Prostate gland (tissue), 2 donors: ENCODE measurements at regions not wholly inside any gene's neighbourhood (a gene's known extent, or its start where the extent isn't known, plus 50 kb on each side); places are given as distances from the start of the nearest gene placed in this dataset.

Source experiments
- CTCF ChIP-seq, 4 experiments: fragments of 200-600 bp in 2 of 4; fragments of 450-650 bp in 2 of 4; sonication (generic) in 2 of 4; IDR thresholded peaks; 1 replicate in 3 of 4; 2 replicates in 1 of 4; pipeline ENCODE4 v1.5.1; 2016 to 2019; ENCODE audit warnings: antibody characterized with exemption in 4 of 4, mild to moderate bottlenecking in 2 of 4, moderate library complexity in 2 of 4
- POLR2A ChIP-seq: fragments of 450-650 bp; IDR thresholded peaks from one replicate; pipeline ENCODE4 v1.6.1; 2016; ENCODE audit warnings: antibody characterized with exemption, mild to moderate bottlenecking
- POLR2AphosphoS5 ChIP-seq: sonication (generic); formaldehyde crosslinking; IDR thresholded peaks from one replicate; pipeline ENCODE4 v1.6.1; 2017; ENCODE audit warnings: antibody characterized with exemption

DNA sequence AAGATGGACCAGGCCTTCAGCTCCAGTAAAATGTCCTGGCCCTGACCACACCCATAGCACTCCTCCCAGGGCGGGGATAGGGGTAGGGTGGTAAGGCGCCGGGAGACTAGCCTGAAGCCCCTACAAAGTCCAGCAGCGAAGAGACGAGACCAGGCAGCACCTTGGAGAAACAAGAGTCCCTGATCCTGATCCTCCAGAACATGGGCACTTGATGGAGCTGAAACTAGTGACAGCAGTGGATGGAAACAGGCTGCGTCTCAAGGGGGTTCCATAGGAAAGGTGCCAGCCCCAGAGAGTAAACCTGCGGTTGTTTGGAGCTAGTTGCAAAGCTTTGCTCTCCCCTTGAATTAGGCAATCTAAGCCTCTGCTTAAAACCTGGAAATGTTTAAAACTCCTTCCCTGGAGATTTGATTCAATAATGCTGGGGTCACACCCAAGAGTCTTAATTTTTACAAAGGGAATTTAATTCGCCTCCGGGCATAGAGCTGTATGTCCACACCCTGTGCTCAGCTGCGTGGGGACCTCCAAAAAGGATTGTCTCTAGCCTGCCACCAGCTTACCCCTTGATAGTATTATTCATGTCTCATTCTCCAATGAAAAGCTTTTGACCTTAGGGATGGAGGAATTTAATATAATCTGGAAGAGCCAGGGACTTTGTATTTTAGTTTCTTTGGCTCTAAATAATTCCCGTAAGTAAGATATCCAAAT lies 258.6 kb downstream of the PMP22 start:
- no peak for TF ChIP-seq CTCF (IDR thresholded peaks at IDR 0.05)
- no peak for TF ChIP-seq POLR2AphosphoS5
- no peak for TF ChIP-seq POLR2A
